WTC11 (cell line): ENCODE measurements at regions not wholly inside any gene's neighbourhood (a gene's known extent, or its start where the extent isn't known, plus 50 kb on each side); places are given as distances from the start of the nearest gene placed in this dataset.

ENCODE experiments used
- ATAC-seq: fragments of 200-7000 bp; cut with Tn5 transposase; 2 replicates; pipeline ENCODE4 v1.10.0; 2021; ENCODE audit warnings: mild to moderate bottlenecking, moderate library complexity
- CTCF ChIA-PET: fragments of 300-600 bp; sonication (Branson Sonifier 250); formaldehyde crosslinking; loops from one replicate; lab custom pipeline; 2021; ENCODE audit warnings: antibody characterized with exemption; lab: Charles Lee
- POLR2A ChIA-PET: fragments of 350-600 bp; sonication (Branson Sonifier 250); formaldehyde crosslinking; loops from one replicate; lab custom pipeline; 2021; ENCODE audit warnings: antibody characterized with exemption; lab: Charles Lee
- DNase-seq: peaks from one replicate; pipeline ENCODE4 v3.0.0; 2021; ENCODE audit warnings: low spot score
- H3K27ac Mint-ChIP-seq: 2 replicates; pipeline ENCODE4 v1.8.0; 2021; ENCODE audit warnings: mixed read lengths
- H3K27me3 Mint-ChIP-seq: 2 replicates; pipeline ENCODE4 v1.8.0; 2021; ENCODE audit warnings: low read depth, mild to moderate bottlenecking, moderate library complexity, mixed read lengths
- H3K36me3 Mint-ChIP-seq: 2 replicates; pipeline ENCODE4 v1.8.0; 2021; ENCODE audit warnings: mixed read lengths
- H3K4me1 Mint-ChIP-seq: 2 replicates; pipeline ENCODE4 v1.8.0; 2022; ENCODE audit warnings: mixed read lengths
- H3K4me3 Mint-ChIP-seq: 2 replicates; pipeline ENCODE4 v1.8.0; 2021; ENCODE audit warnings: mild to moderate bottlenecking, moderate library complexity, mixed read lengths
- H3K9me3 Mint-ChIP-seq: 2 replicates; pipeline ENCODE4 v1.8.0; 2021; ENCODE audit warnings: mixed read lengths
- CBFB ChIP-seq: sonication (generic); formaldehyde crosslinking; IDR thresholded peaks from 2 replicates; pipeline ENCODE4 v1.8.1; 2022; ENCODE audit warnings: mild to moderate bottlenecking, low read depth, missing genetic modification reagents
- CREB1 ChIP-seq: sonication (generic); formaldehyde crosslinking; IDR thresholded peaks from 2 replicates; pipeline ENCODE4 v1.8.0; 2023; ENCODE audit warnings: mild to moderate bottlenecking, missing genetic modification reagents
- EMX1 ChIP-seq: fragments of 250-450 bp; sonication (Bioruptor Pico); IDR thresholded peaks from 2 replicates; pipeline ENCODE4 v1.8.0; 2021; ENCODE audit warnings: mild to moderate bottlenecking
- GRHL2 ChIP-seq: fragments of 250-450 bp; sonication (Bioruptor Pico); IDR thresholded peaks from 2 replicates; pipeline ENCODE4 v1.8.0; 2022; ENCODE audit warnings: mild to moderate bottlenecking, moderate library complexity; ENCODE audit not compliant: insufficient replicate concordance, severe bottlenecking
- GTF2I ChIP-seq: fragments of 250-450 bp; sonication (Bioruptor Pico); conservative IDR thresholded peaks from 2 replicates; pipeline ENCODE4 v1.4.0; 2021; ENCODE audit warnings: mild to moderate bottlenecking
- HMGA2 ChIP-seq: fragments of 250-450 bp; sonication (Bioruptor Pico); IDR thresholded peaks from 2 replicates; pipeline ENCODE4 v1.4.0; 2021; ENCODE audit warnings: mild to moderate bottlenecking, moderate library complexity
- JAZF1 ChIP-seq: fragments of 250-450 bp; sonication (Bioruptor Pico); IDR thresholded peaks from 2 replicates; pipeline ENCODE4 v1.9.0; 2021; ENCODE audit warnings: moderate library complexity, mild to moderate bottlenecking, inconsistent platforms
- JUN ChIP-seq: sonication (generic); formaldehyde crosslinking; IDR thresholded peaks from 2 replicates; pipeline ENCODE4 v1.8.0; 2023; ENCODE audit warnings: mild to moderate bottlenecking, missing genetic modification reagents
- NFATC4 ChIP-seq: fragments of 250-450 bp; sonication (Bioruptor Pico); IDR thresholded peaks from 2 replicates; pipeline ENCODE4 v1.9.0; 2021; ENCODE audit warnings: mild to moderate bottlenecking
- NFYB ChIP-seq: sonication (generic); formaldehyde crosslinking; conservative IDR thresholded peaks from 2 replicates; pipeline ENCODE4 v1.8.0; 2022; ENCODE audit warnings: low read depth, missing genetic modification reagents
- NR1H2 ChIP-seq: sonication (generic); formaldehyde crosslinking; IDR thresholded peaks from 2 replicates; pipeline ENCODE4 v1.9.0; 2021; ENCODE audit warnings: mild to moderate bottlenecking, moderate library complexity, missing genetic modification reagents
- NR2C2 ChIP-seq: sonication (generic); formaldehyde crosslinking; IDR thresholded peaks from 2 replicates; pipeline ENCODE4 v1.8.0; 2022; ENCODE audit warnings: mild to moderate bottlenecking, missing genetic modification reagents
- NR3C1 ChIP-seq: sonication (generic); formaldehyde crosslinking; conservative IDR thresholded peaks from 2 replicates; pipeline ENCODE4 v1.8.1; 2023; ENCODE audit warnings: low read depth, mild to moderate bottlenecking, missing genetic modification reagents
- RELA ChIP-seq: sonication (generic); formaldehyde crosslinking; IDR thresholded peaks from 2 replicates; pipeline ENCODE4 v1.8.1; 2022; ENCODE audit warnings: missing genetic modification reagents, mild to moderate bottlenecking, borderline replicate concordance
- SMAD3 ChIP-seq: sonication (generic); formaldehyde crosslinking; IDR thresholded peaks from 2 replicates; pipeline ENCODE4 v1.8.0; 2022; ENCODE audit warnings: missing genetic modification reagents, mild to moderate bottlenecking, borderline replicate concordance
- SP1 ChIP-seq: sonication (generic); formaldehyde crosslinking; conservative IDR thresholded peaks from 2 replicates; pipeline ENCODE4 v1.8.1; 2022; ENCODE audit warnings: missing genetic modification reagents
- TF ChIP-seq, protein P1 (sequence below): sonication (generic); formaldehyde crosslinking; IDR thresholded peaks from 2 replicates; pipeline ENCODE4 v1.8.1; 2023; ENCODE audit warnings: mild to moderate bottlenecking, missing genetic modification reagents, moderate library complexity
- TF ChIP-seq, protein P2 (sequence below): sonication (generic); formaldehyde crosslinking; IDR thresholded peaks from 2 replicates; pipeline ENCODE4 v1.8.1; 2023; ENCODE audit warnings: mild to moderate bottlenecking, missing genetic modification reagents, moderate library complexity
- TF ChIP-seq, protein P3 (sequence below): sonication (generic); formaldehyde crosslinking; IDR thresholded peaks from 2 replicates; pipeline ENCODE4 v1.8.1; 2022; ENCODE audit warnings: missing genetic modification reagents, borderline replicate concordance
- TF ChIP-seq, protein P4 (sequence below): sonication (generic); formaldehyde crosslinking; IDR thresholded peaks from 2 replicates; pipeline ENCODE4 v1.8.1; 2022; ENCODE audit warnings: mild to moderate bottlenecking, missing genetic modification reagents, moderate library complexity, borderline replicate concordance
- TF ChIP-seq, protein P5 (sequence below): fragments of 250-450 bp; sonication (Bioruptor Pico); IDR thresholded peaks from 2 replicates; pipeline ENCODE4 v1.9.0; 2021; ENCODE audit warnings: moderate library complexity, mild to moderate bottlenecking, inconsistent platforms, borderline replicate concordance
- TF ChIP-seq, protein P6 (sequence below): sonication (generic); formaldehyde crosslinking; IDR thresholded peaks from 2 replicates; pipeline ENCODE4 v1.8.0; 2022; ENCODE audit warnings: mild to moderate bottlenecking, missing genetic modification reagents

DNA sequence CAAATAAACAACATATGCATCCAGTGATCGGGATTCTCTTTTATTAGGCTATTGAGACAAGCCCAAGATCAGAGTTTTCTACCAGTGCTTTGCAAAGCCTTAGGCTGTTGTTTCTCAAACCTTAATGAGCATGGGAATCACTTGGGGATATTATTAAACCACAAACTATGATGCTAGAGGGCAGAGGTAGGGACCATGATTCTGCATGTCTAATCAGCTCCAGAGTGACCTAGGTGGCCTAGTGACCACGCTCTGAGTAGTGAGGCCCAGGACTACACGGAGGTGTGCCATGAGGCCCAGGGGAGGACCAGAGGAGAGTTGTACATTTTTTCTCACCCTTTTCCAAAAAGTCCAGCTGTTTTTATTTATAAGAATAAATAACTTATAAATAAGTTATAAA lies 298.5 kb upstream of the TLE4 start:
- H3K27me3 Mint-ChIP-seq = no peaks in the 10 kb centered on the region
- CTCF ChIA-PET = no interaction called here

DNA sequence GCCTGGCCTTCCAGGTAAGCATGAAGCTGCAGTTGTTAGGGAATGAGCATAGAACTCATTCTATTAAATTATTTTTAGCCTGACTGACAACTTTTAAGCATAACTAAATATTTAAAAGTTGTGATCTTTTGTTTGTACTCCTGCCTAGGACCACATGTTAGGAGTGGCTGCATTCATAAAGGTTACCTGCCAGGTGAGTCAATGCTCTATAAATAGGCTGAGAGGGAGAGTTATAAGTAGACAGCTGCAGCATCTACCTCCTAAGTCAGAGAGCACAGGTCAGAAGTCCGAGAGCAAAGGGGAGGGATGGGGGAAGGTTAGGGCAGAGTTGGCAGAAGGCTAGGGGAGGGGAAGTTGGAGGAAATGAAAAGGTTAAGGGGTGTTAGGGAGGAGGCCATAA lies 292.4 kb upstream of the TLE4 start:
- H3K27ac Mint-ChIP-seq = no peak overlapping the region
- CTCF ChIA-PET = no interaction called here
- POLR2A ChIA-PET = no interaction called here

More for the DNA sequence above, 298.5 kb upstream of the TLE4 start:
- no peaks in the 10 kb centered on the region for H3K9me3 Mint-ChIP-seq
- no peak overlapping the region for H3K27ac Mint-ChIP-seq
- ATAC-seq (no peak), DNase-seq (no peak)
- POLR2A ChIA-PET = no interaction called here
- peaks cover 13% of the 10 kb centered on the region for H3K4me1 Mint-ChIP-seq
- no peaks in the 10 kb centered on the region for H3K36me3 Mint-ChIP-seq
- no peak overlapping the region for H3K4me3 Mint-ChIP-seq
- TF ChIP-seq JAZF1 (CRISPR knock-in tag) (no peak), NFYB (CRISPR knock-in tag) (no peak), JUN (CRISPR knock-in tag) (no peak), EMX1 (CRISPR knock-in tag) (no peak), CREB1 (CRISPR knock-in tag) (no peak), HMGA2 (CRISPR knock-in tag) (no peak), GTF2I (no peak), NFATC4 (no peak), GRHL2 (CRISPR knock-in tag) (no peak)
- TF ChIP-seq, protein P1, sequence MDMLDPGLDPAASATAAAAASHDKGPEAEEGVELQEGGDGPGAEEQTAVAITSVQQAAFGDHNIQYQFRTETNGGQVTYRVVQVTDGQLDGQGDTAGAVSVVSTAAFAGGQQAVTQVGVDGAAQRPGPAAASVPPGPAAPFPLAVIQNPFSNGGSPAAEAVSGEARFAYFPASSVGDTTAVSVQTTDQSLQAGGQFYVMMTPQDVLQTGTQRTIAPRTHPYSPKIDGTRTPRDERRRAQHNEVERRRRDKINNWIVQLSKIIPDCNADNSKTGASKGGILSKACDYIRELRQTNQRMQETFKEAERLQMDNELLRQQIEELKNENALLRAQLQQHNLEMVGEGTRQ (CRISPR knock-in tag) = no peak
- TF ChIP-seq, protein P2, sequence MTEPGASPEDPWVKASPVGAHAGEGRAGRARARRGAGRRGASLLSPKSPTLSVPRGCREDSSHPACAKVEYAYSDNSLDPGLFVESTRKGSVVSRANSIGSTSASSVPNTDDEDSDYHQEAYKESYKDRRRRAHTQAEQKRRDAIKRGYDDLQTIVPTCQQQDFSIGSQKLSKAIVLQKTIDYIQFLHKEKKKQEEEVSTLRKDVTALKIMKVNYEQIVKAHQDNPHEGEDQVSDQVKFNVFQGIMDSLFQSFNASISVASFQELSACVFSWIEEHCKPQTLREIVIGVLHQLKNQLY (CRISPR knock-in tag) = no peak
- TF ChIP-seq, protein P3, sequence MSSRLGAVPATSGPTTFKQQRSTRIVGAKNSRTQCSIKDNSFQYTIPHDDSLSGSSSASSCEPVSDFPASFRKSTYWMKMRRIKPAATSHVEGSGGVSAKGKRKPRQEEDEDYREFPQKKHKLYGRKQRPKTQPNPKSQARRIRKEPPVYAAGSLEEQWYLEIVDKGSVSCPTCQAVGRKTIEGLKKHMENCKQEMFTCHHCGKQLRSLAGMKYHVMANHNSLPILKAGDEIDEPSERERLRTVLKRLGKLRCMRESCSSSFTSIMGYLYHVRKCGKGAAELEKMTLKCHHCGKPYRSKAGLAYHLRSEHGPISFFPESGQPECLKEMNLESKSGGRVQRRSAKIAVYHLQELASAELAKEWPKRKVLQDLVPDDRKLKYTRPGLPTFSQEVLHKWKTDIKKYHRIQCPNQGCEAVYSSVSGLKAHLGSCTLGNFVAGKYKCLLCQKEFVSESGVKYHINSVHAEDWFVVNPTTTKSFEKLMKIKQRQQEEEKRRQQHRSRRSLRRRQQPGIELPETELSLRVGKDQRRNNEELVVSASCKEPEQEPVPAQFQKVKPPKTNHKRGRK (CRISPR knock-in tag) = no peak
- TF ChIP-seq, protein P4, sequence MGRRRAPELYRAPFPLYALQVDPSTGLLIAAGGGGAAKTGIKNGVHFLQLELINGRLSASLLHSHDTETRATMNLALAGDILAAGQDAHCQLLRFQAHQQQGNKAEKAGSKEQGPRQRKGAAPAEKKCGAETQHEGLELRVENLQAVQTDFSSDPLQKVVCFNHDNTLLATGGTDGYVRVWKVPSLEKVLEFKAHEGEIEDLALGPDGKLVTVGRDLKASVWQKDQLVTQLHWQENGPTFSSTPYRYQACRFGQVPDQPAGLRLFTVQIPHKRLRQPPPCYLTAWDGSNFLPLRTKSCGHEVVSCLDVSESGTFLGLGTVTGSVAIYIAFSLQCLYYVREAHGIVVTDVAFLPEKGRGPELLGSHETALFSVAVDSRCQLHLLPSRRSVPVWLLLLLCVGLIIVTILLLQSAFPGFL (CRISPR knock-in tag) = no peak
- TF ChIP-seq, protein P5, sequence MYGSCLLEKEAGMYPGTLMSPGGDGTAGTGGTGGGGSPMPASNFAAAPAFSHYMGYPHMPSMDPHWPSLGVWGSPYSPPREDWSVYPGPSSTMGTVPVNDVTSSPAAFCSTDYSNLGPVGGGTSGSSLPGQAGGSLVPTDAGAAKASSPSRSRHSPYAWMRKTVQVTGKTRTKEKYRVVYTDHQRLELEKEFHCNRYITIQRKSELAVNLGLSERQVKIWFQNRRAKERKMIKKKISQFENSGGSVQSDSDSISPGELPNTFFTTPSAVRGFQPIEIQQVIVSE (CRISPR knock-in tag) = no peak

DNA sequence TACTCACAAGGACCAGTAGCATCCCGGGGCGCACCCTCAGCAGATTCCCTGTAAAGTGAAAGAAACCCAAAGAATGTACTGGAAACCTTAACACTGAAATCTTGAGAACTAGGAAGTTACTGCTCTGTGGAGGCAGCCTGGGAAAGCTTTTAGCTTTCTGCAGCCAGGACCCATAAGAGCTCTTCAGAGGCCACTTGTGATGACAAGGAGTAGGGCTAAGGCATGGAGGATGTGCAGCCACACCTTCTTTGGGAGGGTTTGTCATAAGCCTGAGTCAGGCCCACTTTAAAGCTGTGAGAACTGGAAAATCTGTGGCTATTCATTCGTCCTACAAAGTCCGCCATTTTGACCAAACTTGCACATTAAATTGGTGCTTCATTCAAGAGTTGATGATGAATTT lies 291.1 kb upstream of the TLE4 start:
- DNase-seq (no peak), ATAC-seq (no peak)
- Mint-ChIP-seq H3K27me3 (no peaks in the 10 kb centered on the region), H3K9me3 (peaks cover 17% of the 10 kb centered on the region), H3K27ac (no peak overlapping the region), H3K36me3 (no peaks in the 10 kb centered on the region), H3K4me1 (no peaks in the 10 kb centered on the region), H3K4me3 (no peak overlapping the region)
- POLR2A ChIA-PET = no interaction called here
- CTCF ChIA-PET = no interaction called here
- TF ChIP-seq, protein P1 (CRISPR knock-in tag) = no peak
- TF ChIP-seq, protein P6, sequence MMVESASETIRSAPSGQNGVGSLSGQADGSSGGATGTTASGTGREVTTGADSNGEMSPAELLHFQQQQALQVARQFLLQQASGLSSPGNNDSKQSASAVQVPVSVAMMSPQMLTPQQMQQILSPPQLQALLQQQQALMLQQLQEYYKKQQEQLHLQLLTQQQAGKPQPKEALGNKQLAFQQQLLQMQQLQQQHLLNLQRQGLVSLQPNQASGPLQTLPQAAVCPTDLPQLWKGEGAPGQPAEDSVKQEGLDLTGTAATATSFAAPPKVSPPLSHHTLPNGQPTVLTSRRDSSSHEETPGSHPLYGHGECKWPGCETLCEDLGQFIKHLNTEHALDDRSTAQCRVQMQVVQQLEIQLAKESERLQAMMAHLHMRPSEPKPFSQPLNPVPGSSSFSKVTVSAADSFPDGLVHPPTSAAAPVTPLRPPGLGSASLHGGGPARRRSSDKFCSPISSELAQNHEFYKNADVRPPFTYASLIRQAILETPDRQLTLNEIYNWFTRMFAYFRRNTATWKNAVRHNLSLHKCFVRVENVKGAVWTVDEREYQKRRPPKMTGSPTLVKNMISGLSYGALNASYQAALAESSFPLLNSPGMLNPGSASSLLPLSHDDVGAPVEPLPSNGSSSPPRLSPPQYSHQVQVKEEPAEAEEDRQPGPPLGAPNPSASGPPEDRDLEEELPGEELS (CRISPR knock-in tag) = no peak
- TF ChIP-seq SP1 = no peak
- TF ChIP-seq SMAD3 (CRISPR knock-in tag) = no peak
- no peak for TF ChIP-seq NR2C2 (CRISPR knock-in tag)
- no peak for TF ChIP-seq RELA (CRISPR knock-in tag)
- no peak for TF ChIP-seq JUN (CRISPR knock-in tag)
- no peak for TF ChIP-seq NR1H2 (CRISPR knock-in tag)

More for the DNA sequence above, 292.4 kb upstream of the TLE4 start:
- Mint-ChIP-seq H3K4me1 (peaks cover 11% of the 10 kb centered on the region), H3K27me3 (no peaks in the 10 kb centered on the region), H3K9me3 (peaks cover 17% of the 10 kb centered on the region), H3K4me3 (no peak overlapping the region), H3K36me3 (no peaks in the 10 kb centered on the region)
- no peak for ATAC-seq
- TF ChIP-seq CBFB (no peak), NR3C1 (CRISPR knock-in tag) (no peak), NR2C2 (CRISPR knock-in tag) (no peak)
- TF ChIP-seq, protein P3 (CRISPR knock-in tag) = no peak
- DNase-seq = no peak
